WTC11 (cell line): ENCODE measurements at regions not wholly inside any gene's neighbourhood (a gene's known extent, or its start where the extent isn't known, plus 50 kb on each side); places are given as distances from the start of the nearest gene placed in this dataset.

ENCODE experiments used
- ATAC-seq: fragments of 200-7000 bp; cut with Tn5 transposase; 2 replicates; pipeline ENCODE4 v1.10.0; 2021; ENCODE audit warnings: mild to moderate bottlenecking, moderate library complexity
- CTCF ChIA-PET: fragments of 300-600 bp; sonication (Branson Sonifier 250); formaldehyde crosslinking; loops from one replicate; lab custom pipeline; 2021; ENCODE audit warnings: antibody characterized with exemption; lab: Charles Lee
- POLR2A ChIA-PET: fragments of 350-600 bp; sonication (Branson Sonifier 250); formaldehyde crosslinking; loops from one replicate; lab custom pipeline; 2021; ENCODE audit warnings: antibody characterized with exemption; lab: Charles Lee
- DNase-seq: peaks from one replicate; pipeline ENCODE4 v3.0.0; 2021; ENCODE audit warnings: low spot score
- H3K27ac Mint-ChIP-seq: 2 replicates; pipeline ENCODE4 v1.8.0; 2021; ENCODE audit warnings: mixed read lengths
- H3K27me3 Mint-ChIP-seq: 2 replicates; pipeline ENCODE4 v1.8.0; 2021; ENCODE audit warnings: low read depth, mild to moderate bottlenecking, moderate library complexity, mixed read lengths
- H3K36me3 Mint-ChIP-seq: 2 replicates; pipeline ENCODE4 v1.8.0; 2021; ENCODE audit warnings: mixed read lengths
- H3K4me1 Mint-ChIP-seq: 2 replicates; pipeline ENCODE4 v1.8.0; 2022; ENCODE audit warnings: mixed read lengths
- H3K4me3 Mint-ChIP-seq: 2 replicates; pipeline ENCODE4 v1.8.0; 2021; ENCODE audit warnings: mild to moderate bottlenecking, moderate library complexity, mixed read lengths
- H3K9me3 Mint-ChIP-seq: 2 replicates; pipeline ENCODE4 v1.8.0; 2021; ENCODE audit warnings: mixed read lengths
- ARID4B ChIP-seq: sonication (generic); formaldehyde crosslinking; IDR thresholded peaks from 2 replicates; pipeline ENCODE4 v1.8.0; 2023; ENCODE audit warnings: missing genetic modification reagents, mild to moderate bottlenecking, borderline replicate concordance
- ATF1 ChIP-seq: sonication (generic); formaldehyde crosslinking; IDR thresholded peaks from 2 replicates; pipeline ENCODE4 v1.8.1; 2023; ENCODE audit warnings: mild to moderate bottlenecking, moderate library complexity, missing genetic modification reagents
- CDX4 ChIP-seq: fragments of 250-450 bp; sonication (Bioruptor Pico); IDR thresholded peaks from 2 replicates; pipeline ENCODE4 v1.9.0; 2021; ENCODE audit warnings: moderate library complexity, mild to moderate bottlenecking, inconsistent platforms, borderline replicate concordance
- E2F1 ChIP-seq: sonication (generic); formaldehyde crosslinking; IDR thresholded peaks from 2 replicates; pipeline ENCODE4 v1.8.0; 2022; ENCODE audit warnings: mild to moderate bottlenecking, missing genetic modification reagents
- ESRRA ChIP-seq: sonication (generic); formaldehyde crosslinking; IDR thresholded peaks from 2 replicates; pipeline ENCODE4 v1.8.1; 2022; ENCODE audit warnings: mild to moderate bottlenecking, missing genetic modification reagents, borderline replicate concordance
- GTF2I ChIP-seq: fragments of 250-450 bp; sonication (Bioruptor Pico); conservative IDR thresholded peaks from 2 replicates; pipeline ENCODE4 v1.4.0; 2021; ENCODE audit warnings: mild to moderate bottlenecking
- JAZF1 ChIP-seq: fragments of 250-450 bp; sonication (Bioruptor Pico); IDR thresholded peaks from 2 replicates; pipeline ENCODE4 v1.9.0; 2021; ENCODE audit warnings: moderate library complexity, mild to moderate bottlenecking, inconsistent platforms
- JUN ChIP-seq: sonication (generic); formaldehyde crosslinking; IDR thresholded peaks from 2 replicates; pipeline ENCODE4 v1.8.0; 2023; ENCODE audit warnings: mild to moderate bottlenecking, missing genetic modification reagents
- KAT7 ChIP-seq: sonication (generic); formaldehyde crosslinking; IDR thresholded peaks from 2 replicates; pipeline ENCODE4 v1.8.1; 2023; ENCODE audit warnings: missing genetic modification reagents, mild to moderate bottlenecking, borderline replicate concordance
- MLX ChIP-seq: sonication (generic); formaldehyde crosslinking; IDR thresholded peaks from 2 replicates; pipeline ENCODE4 v1.8.1; 2023; ENCODE audit warnings: mild to moderate bottlenecking, missing genetic modification reagents, moderate library complexity
- SOX15 ChIP-seq: fragments of 250-450 bp; sonication (Bioruptor Pico); IDR thresholded peaks from 2 replicates; pipeline ENCODE4 v1.9.0; 2021; ENCODE audit warnings: mild to moderate bottlenecking
- TCF7 ChIP-seq: sonication (generic); formaldehyde crosslinking; IDR thresholded peaks from 2 replicates; pipeline ENCODE4 v1.8.0; 2022; ENCODE audit warnings: mild to moderate bottlenecking, low read depth, missing genetic modification reagents, moderate library complexity
- TEAD4 ChIP-seq: sonication (generic); formaldehyde crosslinking; IDR thresholded peaks from 2 replicates; pipeline ENCODE4 v1.8.0; 2022; ENCODE audit warnings: mild to moderate bottlenecking, missing genetic modification reagents
- ZNF416 ChIP-seq: fragments of 250-450 bp; sonication (Bioruptor Pico); IDR thresholded peaks from 2 replicates; pipeline ENCODE4 v1.9.0; 2021; ENCODE audit warnings: mild to moderate bottlenecking, inconsistent platforms
- ZNF423 ChIP-seq: fragments of 250-450 bp; sonication (Bioruptor Pico); IDR thresholded peaks from 2 replicates; pipeline ENCODE4 v2.1.2; 2022; ENCODE audit warnings: mild to moderate bottlenecking, moderate library complexity
- ZNF532 ChIP-seq: fragments of 250-450 bp; sonication (Bioruptor Pico); IDR thresholded peaks from 2 replicates; pipeline ENCODE4 v1.9.0; 2021; ENCODE audit warnings: mild to moderate bottlenecking, borderline replicate concordance

- TF ChIP-seq GTF2I (CRISPR knock-in tag) = no peak
These were observed 121.9 kb upstream of the IPO9 start (continued) for GRCh38 chr1:201707027-201707426.

GRCh38 chr1:201707656-201708055 is 121.3 kb upstream of the IPO9 start:
- no peak for TF ChIP-seq TCF7
- H3K27me3 Mint-ChIP-seq = no peaks in the 10 kb centered on the region
- H3K36me3 Mint-ChIP-seq = 0 out of 2 replicates have a peak, but pooled peaks cover under 1% of the 10 kb centered on the region
- CTCF ChIA-PET = interaction anchor here (0.7 to 15.4 kb wide), 7 partner anchors 12 to 195 kb away, joined by 3 to 378 read pairs (median 41); no protein-coding TSS in a partner anchor
- ATAC-seq (no peak), DNase-seq (no peak)
- H3K4me3 Mint-ChIP-seq = no peak overlapping the region
- H3K9me3 Mint-ChIP-seq = no peaks in the 10 kb centered on the region
- H3K27ac Mint-ChIP-seq = no peak overlapping the region
- H3K4me1 Mint-ChIP-seq = peaks cover 25% of the 10 kb centered on the region
- POLR2A ChIA-PET = no interaction called here

- ChIA-PET POLR2A (no interaction called here), CTCF (interaction anchor here (0.7 to 15.4 kb wide), 10 partner anchors 12 to 195 kb away, joined by 3 to 378 read pairs (median 20); no protein-coding TSS in a partner anchor)
- Mint-ChIP-seq H3K27me3 (no peaks in the 10 kb centered on the region), H3K4me3 (no peak overlapping the region), H3K9me3 (no peaks in the 10 kb centered on the region), H3K4me1 (peaks cover 21% of the 10 kb centered on the region), H3K27ac (no peak overlapping the region), H3K36me3 (no peaks in the 10 kb centered on the region)
- no peak for ATAC-seq
- no peak for DNase-seq
- no peak for TF ChIP-seq ZNF423 (CRISPR knock-in tag)
- TF ChIP-seq ESRRA = no peak
- no peak for TF ChIP-seq KAT7 (CRISPR knock-in tag)
- TF ChIP-seq JAZF1 (CRISPR knock-in tag) = no peak
- TF ChIP-seq E2F1 (CRISPR knock-in tag) = no peak
- no peak for TF ChIP-seq TEAD4 (CRISPR knock-in tag)
- no peak for TF ChIP-seq MLX (CRISPR knock-in tag)
- TF ChIP-seq ZNF416 (CRISPR knock-in tag) = no peak
- TF ChIP-seq ARID4B (CRISPR knock-in tag) = no peak
- no peak for TF ChIP-seq CDX4 (CRISPR knock-in tag)
- TF ChIP-seq JUN (CRISPR knock-in tag) = no peak
- no peak for TF ChIP-seq ATF1 (CRISPR knock-in tag)
- TF ChIP-seq SOX15 (CRISPR knock-in tag) = no peak
- no peak for TF ChIP-seq ZNF532
These were observed 120.9 kb upstream of the IPO9 start for GRCh38 chr1:201708085-201708512.
